WTC11 (cell line): ENCODE measurements at regions not wholly inside any gene's neighbourhood (a gene's known extent, or its start where the extent isn't known, plus 50 kb on each side); places are given as distances from the start of the nearest gene placed in this dataset.

ENCODE experiments used
- ATAC-seq: fragments of 200-7000 bp; cut with Tn5 transposase; 2 replicates; pipeline ENCODE4 v1.10.0; 2021; ENCODE audit warnings: mild to moderate bottlenecking, moderate library complexity
- CTCF ChIA-PET: fragments of 300-600 bp; sonication (Branson Sonifier 250); formaldehyde crosslinking; loops from one replicate; lab custom pipeline; 2021; ENCODE audit warnings: antibody characterized with exemption; lab: Charles Lee
- POLR2A ChIA-PET: fragments of 350-600 bp; sonication (Branson Sonifier 250); formaldehyde crosslinking; loops from one replicate; lab custom pipeline; 2021; ENCODE audit warnings: antibody characterized with exemption; lab: Charles Lee
- DNase-seq: peaks from one replicate; pipeline ENCODE4 v3.0.0; 2021; ENCODE audit warnings: low spot score
- H3K27ac Mint-ChIP-seq: 2 replicates; pipeline ENCODE4 v1.8.0; 2021; ENCODE audit warnings: mixed read lengths
- H3K27me3 Mint-ChIP-seq: 2 replicates; pipeline ENCODE4 v1.8.0; 2021; ENCODE audit warnings: low read depth, mild to moderate bottlenecking, moderate library complexity, mixed read lengths
- H3K36me3 Mint-ChIP-seq: 2 replicates; pipeline ENCODE4 v1.8.0; 2021; ENCODE audit warnings: mixed read lengths
- H3K4me1 Mint-ChIP-seq: 2 replicates; pipeline ENCODE4 v1.8.0; 2022; ENCODE audit warnings: mixed read lengths
- H3K4me3 Mint-ChIP-seq: 2 replicates; pipeline ENCODE4 v1.8.0; 2021; ENCODE audit warnings: mild to moderate bottlenecking, moderate library complexity, mixed read lengths
- H3K9me3 Mint-ChIP-seq: 2 replicates; pipeline ENCODE4 v1.8.0; 2021; ENCODE audit warnings: mixed read lengths
- ATF1 ChIP-seq: sonication (generic); formaldehyde crosslinking; IDR thresholded peaks from 2 replicates; pipeline ENCODE4 v1.8.1; 2023; ENCODE audit warnings: mild to moderate bottlenecking, moderate library complexity, missing genetic modification reagents
- ATF3 ChIP-seq: sonication (generic); formaldehyde crosslinking; conservative IDR thresholded peaks from 2 replicates; pipeline ENCODE4 v1.8.1; 2022; ENCODE audit warnings: mild to moderate bottlenecking, missing genetic modification reagents
- CBFB ChIP-seq: sonication (generic); formaldehyde crosslinking; IDR thresholded peaks from 2 replicates; pipeline ENCODE4 v1.8.1; 2022; ENCODE audit warnings: mild to moderate bottlenecking, low read depth, missing genetic modification reagents
- CREB1 ChIP-seq: sonication (generic); formaldehyde crosslinking; IDR thresholded peaks from 2 replicates; pipeline ENCODE4 v1.8.0; 2023; ENCODE audit warnings: mild to moderate bottlenecking, missing genetic modification reagents
- FOXK1 ChIP-seq: sonication (generic); formaldehyde crosslinking; IDR thresholded peaks from 2 replicates; pipeline ENCODE4 v1.8.0; 2022; ENCODE audit warnings: mild to moderate bottlenecking, moderate library complexity, missing genetic modification reagents
- IRF2 ChIP-seq: sonication (generic); formaldehyde crosslinking; IDR thresholded peaks from 2 replicates; pipeline ENCODE4 v1.8.0; 2022; ENCODE audit warnings: low read depth, missing genetic modification reagents, borderline replicate concordance
- JUN ChIP-seq: sonication (generic); formaldehyde crosslinking; IDR thresholded peaks from 2 replicates; pipeline ENCODE4 v1.8.0; 2023; ENCODE audit warnings: mild to moderate bottlenecking, missing genetic modification reagents
- MYBL2 ChIP-seq: sonication (generic); formaldehyde crosslinking; IDR thresholded peaks from 2 replicates; pipeline ENCODE4 v1.8.1; 2023; ENCODE audit warnings: mild to moderate bottlenecking, moderate library complexity, missing genetic modification reagents
- NR1H2 ChIP-seq: sonication (generic); formaldehyde crosslinking; IDR thresholded peaks from 2 replicates; pipeline ENCODE4 v1.9.0; 2021; ENCODE audit warnings: mild to moderate bottlenecking, moderate library complexity, missing genetic modification reagents
- OVOL2 ChIP-seq: fragments of 250-450 bp; sonication (Bioruptor Pico); IDR thresholded peaks from 2 replicates; pipeline ENCODE4 v1.9.0; 2021; ENCODE audit warnings: mild to moderate bottlenecking, borderline replicate concordance
- RORB ChIP-seq: fragments of 250-450 bp; sonication (Bioruptor Pico); IDR thresholded peaks from 2 replicates; pipeline ENCODE4 v1.9.0; 2021; ENCODE audit warnings: mild to moderate bottlenecking
- SMAD3 ChIP-seq: sonication (generic); formaldehyde crosslinking; IDR thresholded peaks from 2 replicates; pipeline ENCODE4 v1.8.0; 2022; ENCODE audit warnings: missing genetic modification reagents, mild to moderate bottlenecking, borderline replicate concordance
- TEAD1 ChIP-seq: sonication (generic); formaldehyde crosslinking; IDR thresholded peaks from 2 replicates; pipeline ENCODE4 v1.8.0; 2022; ENCODE audit warnings: mild to moderate bottlenecking, missing genetic modification reagents
- TEAD4 ChIP-seq: sonication (generic); formaldehyde crosslinking; IDR thresholded peaks from 2 replicates; pipeline ENCODE4 v1.8.0; 2022; ENCODE audit warnings: mild to moderate bottlenecking, missing genetic modification reagents
- ZNF121 ChIP-seq: sonication (generic); formaldehyde crosslinking; IDR thresholded peaks from 2 replicates; pipeline ENCODE4 v1.8.0; 2023; ENCODE audit warnings: missing genetic modification reagents
- ZNF138 ChIP-seq: sonication (generic); formaldehyde crosslinking; conservative IDR thresholded peaks from 2 replicates; pipeline ENCODE4 v1.8.1; 2022; ENCODE audit warnings: mild to moderate bottlenecking, moderate library complexity, missing genetic modification reagents
- ZNF263 ChIP-seq: sonication (generic); formaldehyde crosslinking; IDR thresholded peaks from 2 replicates; pipeline ENCODE4 v1.8.1; 2022; ENCODE audit warnings: low read depth, mild to moderate bottlenecking, moderate library complexity, missing genetic modification reagents
- TF ChIP-seq, protein P1 (sequence below): sonication (generic); formaldehyde crosslinking; IDR thresholded peaks from 2 replicates; pipeline ENCODE4 v1.8.1; 2023; ENCODE audit warnings: mild to moderate bottlenecking, missing genetic modification reagents, borderline replicate concordance
- TF ChIP-seq, protein P2 (sequence below): fragments of 200-600 bp; IDR thresholded peaks from 2 replicates; pipeline ENCODE4 v1.8.0; 2022; ENCODE audit warnings: antibody characterized with exemption
- TF ChIP-seq, protein P3 (sequence below): sonication (generic); formaldehyde crosslinking; IDR thresholded peaks from 2 replicates; pipeline ENCODE4 v1.8.0; 2022; ENCODE audit warnings: mild to moderate bottlenecking, missing genetic modification reagents
- TF ChIP-seq, protein P4 (sequence below): sonication (generic); formaldehyde crosslinking; IDR thresholded peaks from 2 replicates; pipeline ENCODE4 v1.8.1; 2023; ENCODE audit warnings: mild to moderate bottlenecking, missing genetic modification reagents, moderate library complexity
- TF ChIP-seq, protein P5 (sequence below): sonication (generic); formaldehyde crosslinking; IDR thresholded peaks from 2 replicates; pipeline ENCODE4 v1.8.0; 2022; ENCODE audit warnings: mild to moderate bottlenecking, missing genetic modification reagents

GRCh38 chr2:228627510-228627909 lies 446.0 kb upstream of the SPHKAP start (continued):
- TF ChIP-seq, protein P1, sequence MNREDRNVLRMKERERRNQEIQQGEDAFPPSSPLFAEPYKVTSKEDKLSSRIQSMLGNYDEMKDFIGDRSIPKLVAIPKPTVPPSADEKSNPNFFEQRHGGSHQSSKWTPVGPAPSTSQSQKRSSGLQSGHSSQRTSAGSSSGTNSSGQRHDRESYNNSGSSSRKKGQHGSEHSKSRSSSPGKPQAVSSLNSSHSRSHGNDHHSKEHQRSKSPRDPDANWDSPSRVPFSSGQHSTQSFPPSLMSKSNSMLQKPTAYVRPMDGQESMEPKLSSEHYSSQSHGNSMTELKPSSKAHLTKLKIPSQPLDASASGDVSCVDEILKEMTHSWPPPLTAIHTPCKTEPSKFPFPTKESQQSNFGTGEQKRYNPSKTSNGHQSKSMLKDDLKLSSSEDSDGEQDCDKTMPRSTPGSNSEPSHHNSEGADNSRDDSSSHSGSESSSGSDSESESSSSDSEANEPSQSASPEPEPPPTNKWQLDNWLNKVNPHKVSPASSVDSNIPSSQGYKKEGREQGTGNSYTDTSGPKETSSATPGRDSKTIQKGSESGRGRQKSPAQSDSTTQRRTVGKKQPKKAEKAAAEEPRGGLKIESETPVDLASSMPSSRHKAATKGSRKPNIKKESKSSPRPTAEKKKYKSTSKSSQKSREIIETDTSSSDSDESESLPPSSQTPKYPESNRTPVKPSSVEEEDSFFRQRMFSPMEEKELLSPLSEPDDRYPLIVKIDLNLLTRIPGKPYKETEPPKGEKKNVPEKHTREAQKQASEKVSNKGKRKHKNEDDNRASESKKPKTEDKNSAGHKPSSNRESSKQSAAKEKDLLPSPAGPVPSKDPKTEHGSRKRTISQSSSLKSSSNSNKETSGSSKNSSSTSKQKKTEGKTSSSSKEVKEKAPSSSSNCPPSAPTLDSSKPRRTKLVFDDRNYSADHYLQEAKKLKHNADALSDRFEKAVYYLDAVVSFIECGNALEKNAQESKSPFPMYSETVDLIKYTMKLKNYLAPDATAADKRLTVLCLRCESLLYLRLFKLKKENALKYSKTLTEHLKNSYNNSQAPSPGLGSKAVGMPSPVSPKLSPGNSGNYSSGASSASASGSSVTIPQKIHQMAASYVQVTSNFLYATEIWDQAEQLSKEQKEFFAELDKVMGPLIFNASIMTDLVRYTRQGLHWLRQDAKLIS (CRISPR knock-in tag), result no peak
- no peak for TF ChIP-seq ATF1
- no peak for TF ChIP-seq IRF2
- TF ChIP-seq, protein P2, sequence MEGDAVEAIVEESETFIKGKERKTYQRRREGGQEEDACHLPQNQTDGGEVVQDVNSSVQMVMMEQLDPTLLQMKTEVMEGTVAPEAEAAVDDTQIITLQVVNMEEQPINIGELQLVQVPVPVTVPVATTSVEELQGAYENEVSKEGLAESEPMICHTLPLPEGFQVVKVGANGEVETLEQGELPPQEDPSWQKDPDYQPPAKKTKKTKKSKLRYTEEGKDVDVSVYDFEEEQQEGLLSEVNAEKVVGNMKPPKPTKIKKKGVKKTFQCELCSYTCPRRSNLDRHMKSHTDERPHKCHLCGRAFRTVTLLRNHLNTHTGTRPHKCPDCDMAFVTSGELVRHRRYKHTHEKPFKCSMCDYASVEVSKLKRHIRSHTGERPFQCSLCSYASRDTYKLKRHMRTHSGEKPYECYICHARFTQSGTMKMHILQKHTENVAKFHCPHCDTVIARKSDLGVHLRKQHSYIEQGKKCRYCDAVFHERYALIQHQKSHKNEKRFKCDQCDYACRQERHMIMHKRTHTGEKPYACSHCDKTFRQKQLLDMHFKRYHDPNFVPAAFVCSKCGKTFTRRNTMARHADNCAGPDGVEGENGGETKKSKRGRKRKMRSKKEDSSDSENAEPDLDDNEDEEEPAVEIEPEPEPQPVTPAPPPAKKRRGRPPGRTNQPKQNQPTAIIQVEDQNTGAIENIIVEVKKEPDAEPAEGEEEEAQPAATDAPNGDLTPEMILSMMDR, result no peak
- no peak for TF ChIP-seq OVOL2 (CRISPR knock-in tag)
- TF ChIP-seq NR1H2 (CRISPR knock-in tag), result no peak
- no peak for TF ChIP-seq ZNF263
- TF ChIP-seq, all 79 proteins: peak for 0

- H3K36me3 Mint-ChIP-seq, result no peaks in the 10 kb centered on the region
- peaks cover 5% of the 10 kb centered on the region; the same call in 1 of the 2 replicates for H3K4me1 Mint-ChIP-seq
- DNase-seq, result no peak
- H3K27me3 Mint-ChIP-seq, result no peaks in the 10 kb centered on the region
- no peak overlapping the region for H3K4me3 Mint-ChIP-seq
- no peaks in the 10 kb centered on the region for H3K9me3 Mint-ChIP-seq
- TF ChIP-seq JUN (CRISPR knock-in tag) (no peak), ATF3 (CRISPR knock-in tag) (no peak), NR1H2 (CRISPR knock-in tag) (no peak), ZNF263 (no peak), RORB (CRISPR knock-in tag) (no peak), SMAD3 (CRISPR knock-in tag) (no peak), FOXK1 (no peak), TEAD4 (CRISPR knock-in tag) (no peak), CBFB (CRISPR knock-in tag) (no peak), TEAD1 (CRISPR knock-in tag) (no peak), MYBL2 (CRISPR knock-in tag) (no peak), CREB1 (CRISPR knock-in tag) (no peak), ZNF138 (CRISPR knock-in tag) (no peak), ZNF121 (no peak)
- TF ChIP-seq, protein P3, sequence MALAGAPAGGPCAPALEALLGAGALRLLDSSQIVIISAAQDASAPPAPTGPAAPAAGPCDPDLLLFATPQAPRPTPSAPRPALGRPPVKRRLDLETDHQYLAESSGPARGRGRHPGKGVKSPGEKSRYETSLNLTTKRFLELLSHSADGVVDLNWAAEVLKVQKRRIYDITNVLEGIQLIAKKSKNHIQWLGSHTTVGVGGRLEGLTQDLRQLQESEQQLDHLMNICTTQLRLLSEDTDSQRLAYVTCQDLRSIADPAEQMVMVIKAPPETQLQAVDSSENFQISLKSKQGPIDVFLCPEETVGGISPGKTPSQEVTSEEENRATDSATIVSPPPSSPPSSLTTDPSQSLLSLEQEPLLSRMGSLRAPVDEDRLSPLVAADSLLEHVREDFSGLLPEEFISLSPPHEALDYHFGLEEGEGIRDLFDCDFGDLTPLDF, result no peak
- TF ChIP-seq, protein P4, sequence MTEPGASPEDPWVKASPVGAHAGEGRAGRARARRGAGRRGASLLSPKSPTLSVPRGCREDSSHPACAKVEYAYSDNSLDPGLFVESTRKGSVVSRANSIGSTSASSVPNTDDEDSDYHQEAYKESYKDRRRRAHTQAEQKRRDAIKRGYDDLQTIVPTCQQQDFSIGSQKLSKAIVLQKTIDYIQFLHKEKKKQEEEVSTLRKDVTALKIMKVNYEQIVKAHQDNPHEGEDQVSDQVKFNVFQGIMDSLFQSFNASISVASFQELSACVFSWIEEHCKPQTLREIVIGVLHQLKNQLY (CRISPR knock-in tag), result no peak
- TF ChIP-seq, protein P5, sequence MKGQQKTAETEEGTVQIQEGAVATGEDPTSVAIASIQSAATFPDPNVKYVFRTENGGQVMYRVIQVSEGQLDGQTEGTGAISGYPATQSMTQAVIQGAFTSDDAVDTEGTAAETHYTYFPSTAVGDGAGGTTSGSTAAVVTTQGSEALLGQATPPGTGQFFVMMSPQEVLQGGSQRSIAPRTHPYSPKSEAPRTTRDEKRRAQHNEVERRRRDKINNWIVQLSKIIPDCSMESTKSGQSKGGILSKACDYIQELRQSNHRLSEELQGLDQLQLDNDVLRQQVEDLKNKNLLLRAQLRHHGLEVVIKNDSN (CRISPR knock-in tag), result no peak
- no peak for ATAC-seq
- CTCF ChIA-PET, result no interaction called here
- POLR2A ChIA-PET, result no interaction called here
- H3K27ac Mint-ChIP-seq, result no peak overlapping the region
Observed at GRCh38 chr2:228625481-228625880, 444.0 kb upstream of the SPHKAP start.
